AG04449 (cell line): ENCODE measurements at regions not wholly inside any gene's neighbourhood (a gene's known extent, or its start where the extent isn't known, plus 50 kb on each side); places are given as distances from the start of the nearest gene placed in this dataset.

Experiments
- CTCF ChIA-PET: fragments of 350-600 bp; formaldehyde crosslinking; extraction: SDS; loops from one replicate; lab custom pipeline; 2021; ENCODE audit warnings: antibody characterized with exemption; lab: Yijun Ruan, JAX
- POLR2A ChIA-PET: fragments of 400-600, 350-600 bp; formaldehyde crosslinking; extraction: SDS; loops from one replicate; lab custom pipeline; 2020; ENCODE audit warnings: antibody characterized with exemption, inconsistent platforms; lab: Yijun Ruan, JAX
- DNase-seq: peaks from one replicate; pipeline ENCODE4 v3.0.0-alpha.2; 2010; ENCODE audit warnings: low read depth, low spot score
- H3K4me3 ChIP-seq: 2 replicates; pipeline ENCODE4 v1.5.1; 2011; ENCODE audit warnings: low read depth, mild to moderate bottlenecking, control low read depth, low read length
- TF ChIP-seq, protein P1 (sequence below): IDR thresholded peaks from one replicate; pipeline ENCODE4 v1.5.1; 2011; ENCODE audit warnings: mild to moderate bottlenecking, moderate library complexity, low read length, control low read depth, inconsistent platforms; ENCODE audit not compliant: insufficient read depth; ENCODE audit errors: missing control alignments

GRCh38 chr5:118311103-118311819 is 677.1 kb downstream of the DTWD2 start:
- TF ChIP-seq, protein P1, sequence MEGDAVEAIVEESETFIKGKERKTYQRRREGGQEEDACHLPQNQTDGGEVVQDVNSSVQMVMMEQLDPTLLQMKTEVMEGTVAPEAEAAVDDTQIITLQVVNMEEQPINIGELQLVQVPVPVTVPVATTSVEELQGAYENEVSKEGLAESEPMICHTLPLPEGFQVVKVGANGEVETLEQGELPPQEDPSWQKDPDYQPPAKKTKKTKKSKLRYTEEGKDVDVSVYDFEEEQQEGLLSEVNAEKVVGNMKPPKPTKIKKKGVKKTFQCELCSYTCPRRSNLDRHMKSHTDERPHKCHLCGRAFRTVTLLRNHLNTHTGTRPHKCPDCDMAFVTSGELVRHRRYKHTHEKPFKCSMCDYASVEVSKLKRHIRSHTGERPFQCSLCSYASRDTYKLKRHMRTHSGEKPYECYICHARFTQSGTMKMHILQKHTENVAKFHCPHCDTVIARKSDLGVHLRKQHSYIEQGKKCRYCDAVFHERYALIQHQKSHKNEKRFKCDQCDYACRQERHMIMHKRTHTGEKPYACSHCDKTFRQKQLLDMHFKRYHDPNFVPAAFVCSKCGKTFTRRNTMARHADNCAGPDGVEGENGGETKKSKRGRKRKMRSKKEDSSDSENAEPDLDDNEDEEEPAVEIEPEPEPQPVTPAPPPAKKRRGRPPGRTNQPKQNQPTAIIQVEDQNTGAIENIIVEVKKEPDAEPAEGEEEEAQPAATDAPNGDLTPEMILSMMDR = no peak
- H3K4me3 ChIP-seq = no peak overlapping the region
- DNase-seq = no peak
- ChIA-PET CTCF (no interaction called here), POLR2A (no interaction called here)

DNA sequence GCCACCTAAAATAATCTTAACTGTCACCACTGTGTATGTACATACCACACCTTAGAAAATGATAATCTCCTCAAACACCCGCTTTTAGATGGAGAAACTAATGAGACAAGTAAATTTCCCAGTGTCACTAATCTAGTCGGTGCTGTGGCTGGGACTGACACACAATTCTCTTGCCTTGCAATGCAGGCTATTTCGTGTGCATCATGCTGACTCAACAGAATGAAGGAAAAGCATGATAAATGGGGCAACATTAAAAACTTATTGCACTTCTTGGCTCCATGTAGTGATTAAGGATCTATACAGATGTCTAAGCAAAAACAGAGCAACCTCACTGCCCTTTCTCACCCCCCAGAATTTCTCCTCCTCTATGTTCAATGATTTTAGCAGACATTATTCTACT is 677.9 kb downstream of the DTWD2 start:
- POLR2A ChIA-PET = no interaction called here
- TF ChIP-seq, protein P1 = no peak
- CTCF ChIA-PET = no interaction called here
- no peak overlapping the region for H3K4me3 ChIP-seq
- no peak for DNase-seq

DNA sequence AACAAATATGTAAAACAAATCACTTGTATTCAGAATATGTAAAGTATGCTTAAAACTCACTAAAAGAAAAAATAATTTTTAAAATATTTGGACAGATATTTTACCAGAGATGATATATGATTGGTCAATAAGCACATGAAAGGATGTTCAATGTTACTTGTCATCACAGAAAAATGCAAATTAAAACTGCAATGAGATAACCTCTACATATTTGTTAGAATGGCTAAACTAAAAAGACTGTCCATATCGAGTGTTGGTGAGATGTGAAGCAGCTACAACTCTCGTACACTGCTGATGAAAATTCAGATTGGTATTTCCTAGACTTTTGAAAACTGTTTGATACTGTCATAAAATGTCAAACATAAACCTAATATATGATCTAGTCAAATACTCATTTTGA is 685.1 kb downstream of the DTWD2 start:
- TF ChIP-seq, protein P1 = no peak

GRCh38 chr5:118302786-118303185 is 685.6 kb downstream of the DTWD2 start:
- no peak for DNase-seq
- H3K4me3 ChIP-seq = no peak overlapping the region
- ChIA-PET POLR2A (no interaction called here), CTCF (no interaction called here)
- TF ChIP-seq, protein P1 = no peak

More for the DNA sequence above, 685.1 kb downstream of the DTWD2 start:
- no peak overlapping the region for H3K4me3 ChIP-seq
- ChIA-PET CTCF (no interaction called here), POLR2A (no interaction called here)
- DNase-seq = no peak

- no peak for DNase-seq
- ChIA-PET CTCF (no interaction called here), POLR2A (no interaction called here)
- TF ChIP-seq, protein P1 = no peak
- H3K4me3 ChIP-seq = no peak overlapping the region
Measured at GRCh38 chr5:118301696-118302095, 686.7 kb downstream of the DTWD2 start.

DNA sequence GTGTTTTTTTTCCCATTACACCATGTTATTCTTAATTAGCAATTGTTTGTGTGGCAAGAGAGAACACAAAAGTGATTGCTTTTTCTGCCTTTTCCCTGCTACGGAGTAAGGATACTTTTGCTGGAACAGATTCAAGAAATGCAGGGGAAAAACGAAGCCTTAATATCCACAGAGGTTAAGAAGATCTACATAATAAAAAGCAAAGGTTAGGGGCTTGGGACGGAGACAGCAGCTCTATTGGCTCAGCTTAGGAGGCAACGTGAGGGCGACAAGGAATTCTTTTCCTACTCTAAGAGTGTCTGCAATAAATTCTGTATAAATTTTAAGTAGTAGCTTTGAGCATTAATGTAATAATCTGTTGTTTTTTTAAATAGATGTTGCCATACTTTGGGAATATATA is 693.3 kb downstream of the DTWD2 start:
- ChIA-PET CTCF (no interaction called here), POLR2A (no interaction called here)
- no peak for DNase-seq

More for the DNA sequence above, 693.3 kb downstream of the DTWD2 start:
- H3K4me3 ChIP-seq = no peak overlapping the region
- TF ChIP-seq, protein P1 = no peak
